Stimulated activated CD4-positive, alpha-beta T cell treated with anti-CD3 and anti-CD28 coated beads, Interleukin-15, amount 100 ng/mL, for 48 hours (primary cell): ENCODE measurements at regions not wholly inside any gene's neighbourhood (a gene's known extent, or its start where the extent isn't known, plus 50 kb on each side); places are given as distances from the start of the nearest gene placed in this dataset.

Experiments used
- DNase-seq, 2 donors: peaks; one replicate each; pipeline ENCODE4 v3.0.0-alpha.2; 2020; ENCODE audit warnings: low read depth in 2 of 2

DNA sequence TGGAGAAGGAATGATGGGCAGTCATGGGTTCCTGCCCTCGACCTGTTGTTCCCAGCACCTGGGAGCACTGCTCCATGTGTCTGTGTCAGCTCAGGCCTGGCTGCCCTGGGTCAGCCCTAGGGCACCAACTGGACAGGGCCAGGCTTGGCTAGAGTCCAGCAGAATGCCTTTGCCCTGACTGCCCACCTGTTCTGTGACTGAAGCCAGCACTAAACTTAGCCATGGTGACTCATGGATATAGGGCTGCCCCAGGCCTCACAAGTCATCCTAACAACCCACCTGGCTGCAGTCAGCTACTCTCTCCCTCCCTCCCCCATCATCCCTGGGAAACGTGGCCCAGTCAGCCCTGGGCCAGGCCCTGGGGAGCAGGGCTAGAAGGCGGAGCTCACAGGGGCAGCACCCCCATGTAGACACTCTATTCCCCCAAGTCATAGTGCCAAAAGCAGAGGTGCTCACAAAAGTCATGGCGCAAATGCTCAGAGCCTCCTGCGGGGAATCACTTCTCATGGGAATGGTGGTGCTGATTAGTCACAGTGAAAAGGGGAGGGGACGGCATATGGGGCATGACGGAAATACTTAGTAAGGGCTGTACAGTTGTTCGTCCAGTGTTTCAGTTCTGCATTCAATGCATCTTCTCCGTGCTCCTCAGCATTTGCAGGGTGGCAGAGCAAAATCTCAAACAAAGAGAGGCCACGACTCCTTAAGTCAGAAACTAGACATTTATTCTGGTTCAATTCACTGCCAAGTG, 52.0 kb upstream of the NTF3 start:
- DNase-seq, result no peak
